ENCODE measurements at regions not wholly inside any gene's neighbourhood (a gene's known extent, or its start where the extent isn't known, plus 50 kb on each side); places are given as distances from the start of the nearest gene placed in this dataset.

- H3K4me3 ChIP-seq (ENCODE audit: low read length), result no peak overlapping the region; the same call in 1 of the 2 replicates
- no peak for TF ChIP-seq ZNF274 (IDR thresholded peaks at IDR 0.05; ENCODE audit: low read depth, low read length)
Measured at GRCh38 chr11:95337972-95338429, 107.0 kb upstream of the SESN3 start.

GRCh38 chr11:95337175-95337957, 106.4 kb upstream of the SESN3 start:
- peak overlapping the region; percentile 0; the same call in 1 of the 2 replicates for H3K4me3 ChIP-seq (ENCODE audit: low read length)
- TF ChIP-seq ZNF274 (IDR thresholded peaks at IDR 0.05; ENCODE audit: low read depth, low read length), result no peak

DNA sequence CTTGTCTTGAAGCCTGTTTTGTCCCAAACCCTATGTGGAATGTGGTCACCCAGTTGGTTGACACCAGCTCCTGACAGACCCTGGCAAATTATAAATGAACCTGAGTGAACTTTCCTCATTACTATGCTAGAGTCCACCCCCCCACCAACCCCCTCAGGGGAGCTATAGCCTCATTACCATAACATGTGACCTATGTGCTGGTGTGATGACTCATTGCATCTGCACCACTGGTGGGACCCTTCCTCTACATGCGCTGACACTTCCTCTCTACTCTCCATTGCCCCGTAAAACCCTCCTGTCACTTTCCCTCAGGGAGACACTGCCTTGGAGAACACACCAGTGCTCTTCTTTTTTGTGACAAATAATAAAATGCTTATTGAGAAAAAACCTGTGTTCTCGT, 105.0 kb upstream of the SESN3 start:
- H3K4me3 ChIP-seq (ENCODE audit: low read length), result no peak overlapping the region
- TF ChIP-seq ZNF274 (IDR thresholded peaks at IDR 0.05; ENCODE audit: low read depth, low read length), result no peak

DNA sequence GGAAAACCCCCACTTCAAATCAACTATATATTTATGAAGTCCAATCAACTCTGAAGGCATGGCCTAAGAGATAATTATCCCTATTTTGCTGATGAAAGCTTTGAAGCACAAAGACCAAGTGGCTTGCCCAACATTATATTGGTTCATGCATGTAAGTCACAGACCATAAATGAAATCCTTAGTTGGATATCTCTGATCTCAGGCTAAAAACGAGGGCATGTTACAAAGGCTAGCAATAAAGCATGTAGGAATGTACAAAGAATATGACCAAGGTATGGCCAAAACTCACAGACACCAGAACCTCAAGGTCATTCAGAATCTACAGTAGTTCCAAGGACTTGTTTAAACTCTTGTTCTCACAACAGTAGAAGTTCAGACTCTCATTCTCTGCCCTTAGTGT, 100.2 kb upstream of the SESN3 start:
- no peak for TF ChIP-seq ZNF274 (IDR thresholded peaks at IDR 0.05; ENCODE audit: low read depth, low read length)
- no peak overlapping the region for H3K4me3 ChIP-seq (ENCODE audit: low read length)

- TF ChIP-seq ZNF274 (IDR thresholded peaks at IDR 0.05; ENCODE audit: low read depth, low read length), result no peak
- no peak overlapping the region for H3K4me3 ChIP-seq (ENCODE audit: low read length)
Measured at GRCh38 chr11:95330302-95330701, 99.3 kb upstream of the SESN3 start.

GRCh38 chr11:95327273-95327948, 96.4 kb upstream of the SESN3 start:
- no peak overlapping the region for H3K4me3 ChIP-seq (ENCODE audit: low read length)
- no peak for TF ChIP-seq ZNF274 (IDR thresholded peaks at IDR 0.05; ENCODE audit: low read depth, low read length)

- no peak for TF ChIP-seq ZNF274 (IDR thresholded peaks at IDR 0.05; ENCODE audit: low read depth, low read length)
- H3K4me3 ChIP-seq (ENCODE audit: low read length), result no peak overlapping the region
Measured at GRCh38 chr11:95325777-95326258, 94.8 kb upstream of the SESN3 start.

DNA sequence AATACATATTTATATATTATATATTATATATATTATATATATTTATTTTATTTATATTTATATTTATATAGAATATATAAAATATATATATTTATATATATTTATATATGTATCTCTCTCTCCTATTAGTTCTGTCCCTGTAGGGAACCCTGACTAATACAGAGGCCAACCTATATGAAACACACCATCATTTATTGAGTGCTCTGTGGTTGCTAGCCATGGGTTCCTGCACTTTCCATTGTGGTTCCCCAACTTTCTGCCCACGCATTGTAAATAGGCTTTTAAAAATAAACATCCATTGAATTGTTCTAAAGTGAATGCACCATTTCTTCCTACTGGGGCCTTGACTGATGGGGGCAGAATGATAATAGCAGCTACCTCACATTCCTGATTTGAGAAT, 93.8 kb upstream of the SESN3 start:
- H3K4me3 ChIP-seq (ENCODE audit: low read length), result no peak overlapping the region
- no peak for TF ChIP-seq ZNF274 (IDR thresholded peaks at IDR 0.05; ENCODE audit: low read depth, low read length)

- TF ChIP-seq ZNF274 (IDR thresholded peaks at IDR 0.05; ENCODE audit: low read depth, low read length), result no peak
- H3K4me3 ChIP-seq (ENCODE audit: low read length), result no peak overlapping the region
Measured at GRCh38 chr11:95322539-95322938, 91.5 kb upstream of the SESN3 start.

DNA sequence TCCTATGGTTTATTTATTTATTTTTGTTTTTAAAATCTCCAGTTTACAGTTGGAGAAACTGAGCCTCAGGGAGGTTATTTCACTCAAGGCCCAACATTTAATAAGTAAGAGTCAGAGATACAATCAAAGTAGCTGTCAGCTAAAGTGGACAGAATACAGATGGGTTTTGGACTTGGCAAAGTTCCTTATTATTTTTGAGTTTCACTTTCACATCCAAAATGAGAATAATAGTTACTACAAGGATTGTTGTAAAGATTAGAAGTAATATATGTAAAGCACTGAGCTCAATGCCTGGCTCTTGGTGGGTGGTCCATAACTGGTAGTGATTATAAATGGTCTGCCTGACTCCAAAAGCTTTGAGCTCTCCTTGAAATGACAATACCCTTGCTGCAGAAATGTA, 87.5 kb upstream of the SESN3 start:
- H3K4me3 ChIP-seq (ENCODE audit: low read length), result no peak overlapping the region
- no peak for TF ChIP-seq ZNF274 (IDR thresholded peaks at IDR 0.05; ENCODE audit: low read depth, low read length)

GRCh38 chr11:95308512-95309035, 77.6 kb upstream of the SESN3 start:
- H3K4me3 ChIP-seq (ENCODE audit: low read length), result no peak overlapping the region
- no peak for TF ChIP-seq ZNF274 (IDR thresholded peaks at IDR 0.05; ENCODE audit: low read depth, low read length)

DNA sequence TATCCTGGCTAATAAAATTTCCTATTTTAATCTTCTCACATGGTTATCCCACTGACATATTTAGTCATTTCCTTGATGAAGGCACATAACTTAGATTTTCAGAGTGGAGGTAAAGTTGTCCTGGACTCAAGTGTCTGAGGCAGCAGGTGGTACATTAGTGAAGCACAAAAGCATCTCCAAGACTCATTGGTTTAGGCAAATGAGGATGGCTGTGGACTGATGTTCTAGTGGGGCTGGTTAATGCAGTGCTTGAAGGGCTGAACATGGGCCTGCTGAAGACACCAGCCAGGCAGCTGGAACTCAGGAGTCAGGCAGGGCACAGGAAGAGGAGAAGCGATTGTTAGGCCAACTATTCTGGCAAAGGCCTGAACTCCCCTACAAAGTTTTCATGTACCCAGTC, 76.3 kb upstream of the SESN3 start:
- H3K4me3 ChIP-seq (ENCODE audit: low read length), result no peak overlapping the region
- no peak for TF ChIP-seq ZNF274 (IDR thresholded peaks at IDR 0.05; ENCODE audit: low read depth, low read length)

GRCh38 chr11:95306801-95307200, 75.8 kb upstream of the SESN3 start:
- no peak overlapping the region for H3K4me3 ChIP-seq (ENCODE audit: low read length)
- no peak for TF ChIP-seq ZNF274 (IDR thresholded peaks at IDR 0.05; ENCODE audit: low read depth, low read length)

DNA sequence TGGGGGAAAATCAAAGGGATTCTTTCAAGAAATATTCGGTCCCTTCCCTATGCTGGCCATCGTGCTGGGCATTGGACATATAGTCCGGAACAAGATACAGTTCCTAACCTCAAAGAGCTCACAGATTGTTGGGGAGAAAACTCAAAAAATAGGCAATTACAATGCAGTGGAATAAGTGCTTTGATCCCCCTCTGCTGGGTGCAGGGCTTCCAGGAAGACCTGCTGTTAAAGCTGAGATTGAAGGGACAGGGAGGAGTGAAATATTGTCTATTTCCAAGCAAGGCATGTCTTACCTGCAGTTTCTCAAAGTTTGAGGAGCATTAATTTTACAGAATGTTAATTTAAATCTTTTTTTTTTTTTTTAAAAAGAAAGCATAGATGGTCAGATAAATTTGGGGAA, 75.1 kb upstream of the SESN3 start:
- no peak for TF ChIP-seq ZNF274 (IDR thresholded peaks at IDR 0.05; ENCODE audit: low read depth, low read length)
- no peak overlapping the region for H3K4me3 ChIP-seq (ENCODE audit: low read length)

DNA sequence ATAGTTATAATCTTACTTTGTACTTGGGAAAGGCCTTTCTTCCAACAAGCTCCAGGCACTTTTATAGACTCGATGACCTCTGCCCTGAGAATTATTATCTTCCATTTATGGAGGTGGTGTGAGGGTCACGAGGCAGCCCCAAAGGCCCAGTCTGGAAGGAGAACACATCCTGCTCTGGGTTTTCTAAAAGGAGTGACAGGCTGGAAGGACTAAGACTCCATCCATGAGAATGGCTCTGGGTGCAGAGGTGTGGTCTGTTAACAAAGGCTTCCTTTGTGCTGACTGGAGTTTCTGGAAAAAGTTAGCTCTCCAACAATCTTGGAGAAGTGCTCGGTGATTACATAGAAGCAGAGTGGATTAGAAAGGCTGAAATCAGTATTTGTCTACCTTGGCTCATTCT, 74.7 kb upstream of the SESN3 start:
- no peak overlapping the region for H3K4me3 ChIP-seq (ENCODE audit: low read length)
- TF ChIP-seq ZNF274 (IDR thresholded peaks at IDR 0.05; ENCODE audit: low read depth, low read length), result no peak
